ENCODE measurements at regions not wholly inside any gene's neighbourhood (a gene's known extent, or its start where the extent isn't known, plus 50 kb on each side); places are given as distances from the start of the nearest gene placed in this dataset.

DNA sequence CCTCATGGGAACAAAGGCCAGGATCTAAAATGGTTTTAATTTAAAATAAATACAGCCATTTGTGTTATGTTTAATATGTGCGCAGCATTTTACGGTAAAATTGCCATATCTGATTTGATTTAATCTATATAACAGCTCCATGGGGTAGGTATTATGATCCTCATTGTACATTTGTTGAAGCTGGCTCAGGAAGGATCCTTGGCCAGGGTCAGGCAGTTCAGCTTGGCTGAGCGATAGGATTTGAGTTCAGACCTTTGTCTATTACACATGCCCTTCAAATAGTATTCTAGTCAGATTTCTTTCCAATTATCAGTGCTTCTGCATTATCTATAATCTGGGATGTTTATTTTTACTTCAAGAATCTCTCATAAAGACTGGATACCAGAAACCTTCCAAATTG lies 950.4 kb upstream of the EEF2KMT start:
- TF ChIP-seq ZNF140 (tag by site-specific recombination; IDR thresholded peaks at IDR 0.05) (no peak), ZNF121 (tag by site-specific recombination; IDR thresholded peaks at IDR 0.05) (no peak), ZNF423 (tag by site-specific recombination; IDR thresholded peaks at IDR 0.05) (no peak), ZNF571 (tag by site-specific recombination; IDR thresholded peaks at IDR 0.05) (no peak), SALL2 (tag by site-specific recombination; IDR thresholded peaks at IDR 0.05; ENCODE audit: borderline replicate concordance) (no peak), ZNF335 (tag by site-specific recombination; conservative IDR thresholded peaks at IDR 0.05) (no peak), REPIN1 (tag by site-specific recombination; IDR thresholded peaks at IDR 0.05; ENCODE audit: low read depth) (no peak)
- TF ChIP-seq, protein P1, sequence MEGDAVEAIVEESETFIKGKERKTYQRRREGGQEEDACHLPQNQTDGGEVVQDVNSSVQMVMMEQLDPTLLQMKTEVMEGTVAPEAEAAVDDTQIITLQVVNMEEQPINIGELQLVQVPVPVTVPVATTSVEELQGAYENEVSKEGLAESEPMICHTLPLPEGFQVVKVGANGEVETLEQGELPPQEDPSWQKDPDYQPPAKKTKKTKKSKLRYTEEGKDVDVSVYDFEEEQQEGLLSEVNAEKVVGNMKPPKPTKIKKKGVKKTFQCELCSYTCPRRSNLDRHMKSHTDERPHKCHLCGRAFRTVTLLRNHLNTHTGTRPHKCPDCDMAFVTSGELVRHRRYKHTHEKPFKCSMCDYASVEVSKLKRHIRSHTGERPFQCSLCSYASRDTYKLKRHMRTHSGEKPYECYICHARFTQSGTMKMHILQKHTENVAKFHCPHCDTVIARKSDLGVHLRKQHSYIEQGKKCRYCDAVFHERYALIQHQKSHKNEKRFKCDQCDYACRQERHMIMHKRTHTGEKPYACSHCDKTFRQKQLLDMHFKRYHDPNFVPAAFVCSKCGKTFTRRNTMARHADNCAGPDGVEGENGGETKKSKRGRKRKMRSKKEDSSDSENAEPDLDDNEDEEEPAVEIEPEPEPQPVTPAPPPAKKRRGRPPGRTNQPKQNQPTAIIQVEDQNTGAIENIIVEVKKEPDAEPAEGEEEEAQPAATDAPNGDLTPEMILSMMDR (tag by site-specific recombination; IDR thresholded peaks at IDR 0.05): no peak
- TF ChIP-seq, protein P2, sequence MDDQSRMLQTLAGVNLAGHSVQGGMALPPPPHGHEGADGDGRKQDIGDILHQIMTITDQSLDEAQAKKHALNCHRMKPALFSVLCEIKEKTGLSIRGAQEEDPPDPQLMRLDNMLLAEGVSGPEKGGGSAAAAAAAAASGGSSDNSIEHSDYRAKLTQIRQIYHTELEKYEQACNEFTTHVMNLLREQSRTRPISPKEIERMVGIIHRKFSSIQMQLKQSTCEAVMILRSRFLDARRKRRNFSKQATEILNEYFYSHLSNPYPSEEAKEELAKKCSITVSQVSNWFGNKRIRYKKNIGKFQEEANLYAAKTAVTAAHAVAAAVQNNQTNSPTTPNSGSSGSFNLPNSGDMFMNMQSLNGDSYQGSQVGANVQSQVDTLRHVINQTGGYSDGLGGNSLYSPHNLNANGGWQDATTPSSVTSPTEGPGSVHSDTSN (CRISPR knock-in tag; IDR thresholded peaks at IDR 0.05): no peak

All from HEK293 (cell line).